Body of pancreas (tissue), 4 donors: ENCODE measurements at regions not wholly inside any gene's neighbourhood (a gene's known extent, or its start where the extent isn't known, plus 50 kb on each side); places are given as distances from the start of the nearest gene placed in this dataset.

Experiments
- ATAC-seq: fragments of 150-250 bp; one replicate; pipeline ENCODE4 v1.9.1; 2016
- DNase-seq, 4 donors: peaks; one replicate each; pipeline ENCODE4 v3.0.0-alpha.2; 2019
- H3K27ac ChIP-seq, 4 donors: fragments of 200-600 bp; sonication (generic); 1 replicate in 3 of 4; 2 replicates in 1 of 4; pipeline versions ENCODE4 v1.5.1 to v1.6.1; 2016 to 2019; ENCODE audit warnings: mild to moderate bottlenecking in 1 of 4, mixed read lengths in 1 of 4, moderate library complexity in 1 of 4
- H3K27me3 ChIP-seq, 2 donors: fragments of 200-600 bp; sonication (generic); one replicate each; pipeline ENCODE4 v1.6.0; 2016; ENCODE audit warnings: mild to moderate bottlenecking in 1 of 2
- H3K36me3 ChIP-seq, 2 donors: fragments of 200-600 bp; sonication (generic); replicated peaks in 1 of 2; 2 replicates each; pipeline ENCODE4 v1.5.1; 2016; ENCODE audit warnings: low read depth in 2 of 2; ENCODE audit not compliant: insufficient read depth in 1 of 2
- H3K4me1 ChIP-seq: fragments of 200-600 bp; sonication (generic); one replicate; pipeline ENCODE4 v1.6.0; 2016
- H3K4me3 ChIP-seq, 2 donors: fragments of 200-600 bp; sonication (generic); 1 replicate in 1 of 2; 2 replicates in 1 of 2; pipeline ENCODE4 v1.5.1; 2016 to 2019
- H3K9me3 ChIP-seq, 3 donors: fragments of 200-600 bp; sonication (generic); 1 replicate in 2 of 3; 2 replicates in 1 of 3; pipeline ENCODE4 v1.5.1; 2016
- CTCF ChIP-seq, 7 experiments: fragments of 450-650 bp in 4 of 7; fragments of 200-600 bp in 3 of 7; sonication (generic) in 3 of 7; IDR thresholded peaks; one replicate each; pipeline ENCODE4 v1.5.1; 2016 to 2019; ENCODE audit warnings: antibody characterized with exemption in 7 of 7
- POLR2A ChIP-seq, 3 donors: fragments of 450-650 bp; IDR thresholded peaks; one replicate each; pipeline ENCODE4 v1.6.1; 2016; ENCODE audit warnings: antibody characterized with exemption in 3 of 3, mild to moderate bottlenecking in 2 of 3
- WGBS, 2 donors: methylation state at CpG; one replicate each; pipeline ENCODE4 v1.1.5; 2017; 5-methylcytosine and 5-hydroxymethylcytosine counted together
- intact Hi-C: fragments of 100-400 bp; cut with DNase I; formaldehyde crosslinking; loops from one replicate; pipeline ENCODE4 v1.15.1; 2023

GRCh38 chr20:42003380-42003779, 385.2 kb upstream of the CHD6 start:
- no peak for TF ChIP-seq CTCF (IDR thresholded peaks at IDR 0.05)
- TF ChIP-seq POLR2A (IDR thresholded peaks at IDR 0.05), result no peak
- DNase-seq, result no peak
- Histone ChIP-seq H3K27ac (no peak overlapping the region), H3K27me3 (peaks cover 0 to 3% of the 10 kb centered on the region in 2 donors), H3K4me1 (no peaks in the 10 kb centered on the region), H3K9me3 (no peaks in the 10 kb centered on the region), H3K4me3 (no peak overlapping the region), H3K36me3 (no peaks in the 10 kb centered on the region)
- WGBS, 2 donors, result 74 to 77% methylated on average over 2 of the region's 2 CpGs
- no peak for ATAC-seq
- intact Hi-C loops, result no loop called here

- Histone ChIP-seq H3K36me3 (no peaks in the 10 kb centered on the region), H3K4me3 (no peak overlapping the region), H3K9me3 (no peaks in the 10 kb centered on the region), H3K4me1 (no peaks in the 10 kb centered on the region), H3K27me3 (no peaks in the 10 kb centered on the region), H3K27ac (no peak overlapping the region)
- DNase-seq (no peak), ATAC-seq (no peak)
- intact Hi-C loops, result no loop called here
- WGBS, 2 donors, result 88 to 91% methylated on average over 43 to 57 of the region's 92 CpGs
- no peak for TF ChIP-seq POLR2A (IDR thresholded peaks at IDR 0.05)
- TF ChIP-seq CTCF (IDR thresholded peaks at IDR 0.05), result no peak
Observed at GRCh38 chr20:41998539-41999341, 380.6 kb upstream of the CHD6 start.

- H3K4me3 ChIP-seq, result no peak overlapping the region
- intact Hi-C loops, result no loop called here
Observed at GRCh38 chr20:41996951-41997350, 378.8 kb upstream of the CHD6 start.

GRCh38 chr20:41992481-41992880, 374.3 kb upstream of the CHD6 start:
- no peak for ATAC-seq
- Histone ChIP-seq H3K36me3 (no peaks in the 10 kb centered on the region), H3K27me3 (no peaks in the 10 kb centered on the region), H3K9me3 (no peaks in the 10 kb centered on the region), H3K4me1 (no peaks in the 10 kb centered on the region), H3K4me3 (no peak overlapping the region), H3K27ac (no peak overlapping the region)
- intact Hi-C loops, result no loop called here
- no peak for DNase-seq
- TF ChIP-seq POLR2A (IDR thresholded peaks at IDR 0.05) (no peak), CTCF (IDR thresholded peaks at IDR 0.05) (no peak)
- WGBS, 2 donors, result 47 to 53% methylated on average over 4 of the region's 4 CpGs

More at GRCh38 chr20:41996951-41997350, 378.8 kb upstream of the CHD6 start:
- Histone ChIP-seq H3K9me3 (no peaks in the 10 kb centered on the region), H3K27ac (no peak overlapping the region), H3K36me3 (no peaks in the 10 kb centered on the region), H3K4me1 (no peaks in the 10 kb centered on the region), H3K27me3 (no peaks in the 10 kb centered on the region)
- no peak for ATAC-seq
- no peak for DNase-seq
- no peak for TF ChIP-seq CTCF (IDR thresholded peaks at IDR 0.05)
- TF ChIP-seq POLR2A (IDR thresholded peaks at IDR 0.05), result no peak
- 91% methylated on average over 3 of the region's 3 CpGs for WGBS, 2 donors

- no peak overlapping the region for H3K27ac ChIP-seq
- no peaks in the 10 kb centered on the region for H3K36me3 ChIP-seq
- no peaks in the 10 kb centered on the region for H3K9me3 ChIP-seq
- TF ChIP-seq POLR2A (IDR thresholded peaks at IDR 0.05), result no peak
- TF ChIP-seq CTCF (IDR thresholded peaks at IDR 0.05), result no peak
- intact Hi-C loops, result no loop called here
- H3K4me1 ChIP-seq, result no peaks in the 10 kb centered on the region
- no peaks in the 10 kb centered on the region for H3K27me3 ChIP-seq
- DNase-seq, result no peak
- no peak for ATAC-seq
- no peak overlapping the region for H3K4me3 ChIP-seq
- WGBS, 2 donors, result 35 to 44% methylated on average over 1 of the region's 1 CpG
Observed at GRCh38 chr20:41991412-41991811, 373.2 kb upstream of the CHD6 start.
